DOHH2 (cell line): ENCODE measurements at regions not wholly inside any gene's neighbourhood (a gene's known extent, or its start where the extent isn't known, plus 50 kb on each side); places are given as distances from the start of the nearest gene placed in this dataset.

Experiments
- EZH2phosphoT487 ChIP-seq: fragments of 200-600 bp; sonication (generic); IDR thresholded peaks from 2 replicates; pipeline ENCODE4 v1.6.1; 2017; ENCODE audit warnings: borderline replicate concordance, mild to moderate bottlenecking, antibody characterized with exemption, low read length, moderate library complexity, mixed read lengths
- TF ChIP-seq, protein P1 (sequence below): fragments of 200-600 bp; sonication (generic); IDR thresholded peaks from one replicate; pipeline ENCODE4 v1.5.1; 2014; ENCODE audit warnings: antibody characterized with exemption, mild to moderate bottlenecking, low read depth, low read length; ENCODE audit not compliant: poor library complexity, severe bottlenecking

DNA sequence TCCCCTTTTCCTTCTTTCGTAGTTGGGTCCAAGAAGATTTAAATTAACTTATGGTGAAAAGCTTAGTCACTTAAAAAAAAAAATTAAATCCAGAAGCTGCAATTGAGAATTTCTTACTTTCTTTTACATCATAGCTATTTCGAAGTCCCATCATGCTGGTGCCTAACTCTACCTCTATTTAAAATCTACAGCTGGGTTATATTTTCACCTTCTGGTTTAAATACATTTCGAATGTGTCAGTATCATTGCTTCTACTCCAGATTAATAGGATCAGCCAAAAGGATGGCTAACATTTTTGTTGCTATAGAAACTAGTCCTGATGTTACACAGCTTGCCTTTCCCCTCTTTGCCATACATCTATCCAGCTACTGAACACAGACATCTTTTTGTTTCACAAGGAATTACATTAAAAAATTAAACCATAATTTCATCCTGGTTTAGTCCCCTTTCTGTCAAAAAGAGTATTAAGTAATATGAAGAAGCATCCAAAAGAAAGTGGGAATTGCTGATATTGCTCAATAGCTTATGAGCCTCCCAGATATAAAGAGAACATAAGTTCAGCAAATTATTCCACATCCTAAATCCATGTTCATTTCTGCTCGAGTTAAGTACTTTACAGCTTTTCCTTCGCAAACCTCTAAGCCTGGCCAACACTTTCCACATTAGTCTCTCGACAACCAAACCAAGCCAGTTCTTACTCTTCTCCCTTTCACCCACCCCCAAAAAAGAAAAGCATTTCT, 396.7 kb upstream of the DAB1 start:
- TF ChIP-seq, protein P1, sequence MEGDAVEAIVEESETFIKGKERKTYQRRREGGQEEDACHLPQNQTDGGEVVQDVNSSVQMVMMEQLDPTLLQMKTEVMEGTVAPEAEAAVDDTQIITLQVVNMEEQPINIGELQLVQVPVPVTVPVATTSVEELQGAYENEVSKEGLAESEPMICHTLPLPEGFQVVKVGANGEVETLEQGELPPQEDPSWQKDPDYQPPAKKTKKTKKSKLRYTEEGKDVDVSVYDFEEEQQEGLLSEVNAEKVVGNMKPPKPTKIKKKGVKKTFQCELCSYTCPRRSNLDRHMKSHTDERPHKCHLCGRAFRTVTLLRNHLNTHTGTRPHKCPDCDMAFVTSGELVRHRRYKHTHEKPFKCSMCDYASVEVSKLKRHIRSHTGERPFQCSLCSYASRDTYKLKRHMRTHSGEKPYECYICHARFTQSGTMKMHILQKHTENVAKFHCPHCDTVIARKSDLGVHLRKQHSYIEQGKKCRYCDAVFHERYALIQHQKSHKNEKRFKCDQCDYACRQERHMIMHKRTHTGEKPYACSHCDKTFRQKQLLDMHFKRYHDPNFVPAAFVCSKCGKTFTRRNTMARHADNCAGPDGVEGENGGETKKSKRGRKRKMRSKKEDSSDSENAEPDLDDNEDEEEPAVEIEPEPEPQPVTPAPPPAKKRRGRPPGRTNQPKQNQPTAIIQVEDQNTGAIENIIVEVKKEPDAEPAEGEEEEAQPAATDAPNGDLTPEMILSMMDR: no peak
- TF ChIP-seq EZH2phosphoT487: no peak
